ENCODE measurements at regions not wholly inside any gene's neighbourhood (a gene's known extent, or its start where the extent isn't known, plus 50 kb on each side); places are given as distances from the start of the nearest gene placed in this dataset.

- FAIRE-seq (no peak), DNase-seq (ENCODE audit: low read depth) (no peak)
- no peaks in the 10 kb centered on the region for H3K36me3 ChIP-seq (ENCODE audit: control insufficient read depth, insufficient read depth, low read length)
- no peak for TF ChIP-seq CTCF (IDR thresholded peaks at IDR 0.05; ENCODE audit: insufficient read depth, low read length, severe bottlenecking)
- H3K4me3 ChIP-seq (ENCODE audit: low read depth, low read length): no peak overlapping the region
- H3K27me3 ChIP-seq (ENCODE audit: control insufficient read depth, insufficient read depth, low read length): no peaks in the 10 kb centered on the region
Observed at GRCh38 chrX:69293776-69294601, 128.7 kb upstream of the PJA1 start.

- H3K4me3 ChIP-seq (ENCODE audit: low read depth, low read length): no peak overlapping the region
- DNase-seq (ENCODE audit: low read depth) (no peak), FAIRE-seq (no peak)
- no peaks in the 10 kb centered on the region for H3K27me3 ChIP-seq (ENCODE audit: control insufficient read depth, insufficient read depth, low read length)
- H3K36me3 ChIP-seq (ENCODE audit: control insufficient read depth, insufficient read depth, low read length): no peaks in the 10 kb centered on the region
- TF ChIP-seq CTCF (IDR thresholded peaks at IDR 0.05; ENCODE audit: insufficient read depth, low read length, severe bottlenecking): no peak
Observed at GRCh38 chrX:69291116-69291515, 125.9 kb upstream of the PJA1 start.

GRCh38 chrX:69290292-69290691 is 125.0 kb upstream of the PJA1 start:
- TF ChIP-seq CTCF (IDR thresholded peaks at IDR 0.05; ENCODE audit: insufficient read depth, low read length, severe bottlenecking): no peak
- H3K4me3 ChIP-seq (ENCODE audit: low read depth, low read length): no peak overlapping the region
- FAIRE-seq (no peak), DNase-seq (ENCODE audit: low read depth) (no peak)
- no peaks in the 10 kb centered on the region for H3K36me3 ChIP-seq (ENCODE audit: control insufficient read depth, insufficient read depth, low read length)
- no peaks in the 10 kb centered on the region for H3K27me3 ChIP-seq (ENCODE audit: control insufficient read depth, insufficient read depth, low read length)

GRCh38 chrX:69289793-69290123 is 124.5 kb upstream of the PJA1 start:
- DNase-seq (ENCODE audit: low read depth) (no peak), FAIRE-seq (no peak)
- no peak overlapping the region for H3K4me3 ChIP-seq (ENCODE audit: low read depth, low read length)
- no peaks in the 10 kb centered on the region for H3K36me3 ChIP-seq (ENCODE audit: control insufficient read depth, insufficient read depth, low read length)
- no peak for TF ChIP-seq CTCF (IDR thresholded peaks at IDR 0.05; ENCODE audit: insufficient read depth, low read length, severe bottlenecking)
- H3K27me3 ChIP-seq (ENCODE audit: control insufficient read depth, insufficient read depth, low read length): no peaks in the 10 kb centered on the region

- no peak for TF ChIP-seq CTCF (IDR thresholded peaks at IDR 0.05; ENCODE audit: insufficient read depth, low read length, severe bottlenecking)
- no peaks in the 10 kb centered on the region for H3K36me3 ChIP-seq (ENCODE audit: control insufficient read depth, insufficient read depth, low read length)
- DNase-seq (ENCODE audit: low read depth): no peak
- H3K4me3 ChIP-seq (ENCODE audit: low read depth, low read length): no peak overlapping the region
- H3K27me3 ChIP-seq (ENCODE audit: control insufficient read depth, insufficient read depth, low read length): no peaks in the 10 kb centered on the region
- no peak for FAIRE-seq
Observed at GRCh38 chrX:69289046-69289792, 124.0 kb upstream of the PJA1 start.
